Activated CD4-positive, alpha-beta T cell treated with anti-CD3 and anti-CD28 coated beads for 36 hours (primary cell): ENCODE measurements at regions not wholly inside any gene's neighbourhood (a gene's known extent, or its start where the extent isn't known, plus 50 kb on each side); places are given as distances from the start of the nearest gene placed in this dataset.
"Not testable (repeated sequence)": the region's sequence is repeated elsewhere in the genome, so short reads cannot be mapped to it uniquely, and the experiment has no call there.

Experiments
- ATAC-seq: fragments of 200-7000 bp; cut with Tn5 transposase; one replicate; pipeline ENCODE4 v1.10.0; 2021; ENCODE audit warnings: mild to moderate bottlenecking, moderate library complexity
- CTCF ChIA-PET: fragments of 350-600 bp; sonication (Branson Sonifier 250); formaldehyde crosslinking; loops from one replicate; lab custom pipeline; 2021; ENCODE audit warnings: antibody characterized with exemption; lab: Charles Lee
- POLR2A ChIA-PET: fragments of 350-600 bp; sonication (Branson Sonifier 250); formaldehyde crosslinking; loops from one replicate; lab custom pipeline; 2021; ENCODE audit warnings: antibody characterized with exemption, inconsistent platforms; lab: Charles Lee
- DNase-seq: peaks from one replicate; pipeline ENCODE4 v3.0.0-alpha.2; 2020
- H3K27ac Mint-ChIP-seq: one replicate; pipeline ENCODE4 v1.8.0; 2021; ENCODE audit warnings: mixed read lengths
- H3K27me3 Mint-ChIP-seq: one replicate; pipeline ENCODE4 v1.8.0; 2021; ENCODE audit warnings: mixed read lengths
- H3K36me3 Mint-ChIP-seq: one replicate; pipeline ENCODE4 v1.8.0; 2021; ENCODE audit warnings: low read depth, mixed read lengths
- H3K4me1 Mint-ChIP-seq: one replicate; pipeline ENCODE4 v1.8.0; 2021; ENCODE audit warnings: mixed read lengths
- H3K4me3 Mint-ChIP-seq: one replicate; pipeline ENCODE4 v1.8.0; 2021; ENCODE audit warnings: mild to moderate bottlenecking, moderate library complexity, mixed read lengths
- H3K9me3 Mint-ChIP-seq: one replicate; pipeline ENCODE4 v1.8.0; 2021; ENCODE audit warnings: low read depth, mixed read lengths
- intact Hi-C, 2 experiments: fragments of 100-400 bp; cut with DNase I in 1 of 2; cut with micrococcal nuclease in 1 of 2; formaldehyde crosslinking; loops; one replicate each; pipeline versions ENCODE4 v1.14.2 to v1.15.1; 2022 to 2024; cut with DNase I, micrococcal nuclease

DNA sequence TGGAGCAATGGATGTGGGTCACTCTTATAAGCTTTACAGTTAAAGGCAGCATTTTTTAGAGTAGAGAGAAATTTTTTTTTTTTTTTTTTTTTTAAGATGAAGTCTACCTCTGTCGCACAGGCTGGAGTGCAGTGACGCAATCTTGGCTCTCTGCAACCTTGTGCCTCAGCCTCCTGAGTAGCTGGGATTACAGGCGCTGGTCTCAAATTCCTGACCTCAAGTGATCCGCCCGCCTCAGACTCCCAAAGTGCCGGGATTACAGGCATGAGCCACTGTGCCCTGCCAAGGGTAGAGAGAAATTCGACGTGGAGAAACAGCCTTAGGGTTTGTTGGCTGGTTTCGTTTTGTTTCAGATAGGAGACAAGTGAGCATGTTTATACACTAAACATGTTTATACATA, 594.2 kb upstream of the ADAMTS5 start:
- no peak for DNase-seq
- no peaks in the 10 kb centered on the region for H3K36me3 Mint-ChIP-seq
- no peaks in the 10 kb centered on the region for H3K27me3 Mint-ChIP-seq
- no peak for ATAC-seq
- H3K9me3 Mint-ChIP-seq, result peaks cover 2% of the 10 kb centered on the region
- no peak overlapping the region for H3K27ac Mint-ChIP-seq
- no peak overlapping the region for H3K4me3 Mint-ChIP-seq
- CTCF ChIA-PET, result no interaction called here
- H3K4me1 Mint-ChIP-seq, result no peaks in the 10 kb centered on the region
- POLR2A ChIA-PET, result no interaction called here
- intact Hi-C loops, result no loop called here

DNA sequence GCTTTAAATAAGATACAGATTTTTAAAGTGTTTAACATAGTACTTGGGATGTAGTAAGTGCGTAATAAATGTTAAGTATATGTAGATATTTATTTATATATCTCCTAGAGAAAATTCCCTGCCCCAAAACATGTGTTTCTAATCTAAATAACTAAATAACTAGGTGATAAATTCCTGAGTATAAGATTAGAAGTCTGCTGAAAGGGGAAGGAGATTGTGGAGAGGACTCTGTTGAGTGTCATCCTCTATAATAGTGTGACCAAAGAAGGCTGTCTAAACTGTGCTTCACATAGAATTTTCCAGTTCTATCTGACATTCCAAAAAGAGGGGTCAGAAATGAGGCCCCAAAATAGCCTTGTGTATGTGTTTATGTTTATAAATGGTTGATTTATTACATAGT, 590.5 kb upstream of the ADAMTS5 start:
- no peak overlapping the region for H3K4me3 Mint-ChIP-seq
- CTCF ChIA-PET, result no interaction called here
- H3K4me1 Mint-ChIP-seq, result no peaks in the 10 kb centered on the region
- no peak overlapping the region for H3K27ac Mint-ChIP-seq
- ATAC-seq (no peak), DNase-seq (no peak)
- no peaks in the 10 kb centered on the region for H3K27me3 Mint-ChIP-seq
- no peaks in the 10 kb centered on the region for H3K36me3 Mint-ChIP-seq
- intact Hi-C loops, result no loop called here
- peaks cover 6% of the 10 kb centered on the region for H3K9me3 Mint-ChIP-seq
- POLR2A ChIA-PET, result no interaction called here

- H3K9me3 Mint-ChIP-seq, result peaks cover 7% of the 10 kb centered on the region
- H3K4me1 Mint-ChIP-seq, result no peaks in the 10 kb centered on the region
- DNase-seq, result no peak
- H3K36me3 Mint-ChIP-seq, result no peaks in the 10 kb centered on the region
- H3K4me3 Mint-ChIP-seq, result no peak overlapping the region
- ChIA-PET CTCF (no interaction called here), POLR2A (no interaction called here)
- ATAC-seq, result no peak
- H3K27ac Mint-ChIP-seq, result no peak overlapping the region
- no peaks in the 10 kb centered on the region for H3K27me3 Mint-ChIP-seq
- intact Hi-C loops, result no loop called here
Observed at GRCh38 chr21:27555996-27556395, 589.1 kb upstream of the ADAMTS5 start.

GRCh38 chr21:27550287-27550686, 583.4 kb upstream of the ADAMTS5 start:
- Mint-ChIP-seq H3K27ac (no peak overlapping the region), H3K27me3 (no peaks in the 10 kb centered on the region), H3K36me3 (no peaks in the 10 kb centered on the region), H3K9me3 (peaks cover 8% of the 10 kb centered on the region), H3K4me3 (no peak overlapping the region), H3K4me1 (no peaks in the 10 kb centered on the region)
- intact Hi-C loops, result no loop called here
- POLR2A ChIA-PET, result no interaction called here
- ATAC-seq (no peak), DNase-seq (no peak)
- CTCF ChIA-PET, result no interaction called here

DNA sequence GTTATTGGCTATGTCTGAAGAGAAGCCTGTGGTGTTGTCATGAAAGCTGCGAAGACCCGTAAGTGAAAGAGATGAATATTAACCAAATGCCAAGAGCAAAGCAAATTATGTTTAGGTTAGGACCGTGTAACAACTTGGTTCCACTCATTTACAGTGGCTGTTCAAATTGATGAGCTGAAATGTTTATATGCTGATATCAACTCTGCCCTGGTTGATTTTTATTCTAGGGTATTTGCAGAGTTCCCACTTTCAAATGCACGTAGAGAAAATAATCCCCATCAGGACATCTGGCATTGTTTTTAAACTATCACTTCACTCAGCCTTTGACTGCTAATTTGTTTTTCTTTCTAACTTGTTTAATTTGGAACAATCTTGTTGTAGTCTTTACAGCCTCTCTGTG, 581.6 kb upstream of the ADAMTS5 start:
- intact Hi-C loops, result no loop called here
- no peaks in the 10 kb centered on the region for H3K27me3 Mint-ChIP-seq
- H3K4me3 Mint-ChIP-seq, result no peak overlapping the region
- no peaks in the 10 kb centered on the region for H3K36me3 Mint-ChIP-seq
- H3K9me3 Mint-ChIP-seq, result peaks cover 8% of the 10 kb centered on the region
- no peaks in the 10 kb centered on the region for H3K4me1 Mint-ChIP-seq
- no peak overlapping the region for H3K27ac Mint-ChIP-seq
- DNase-seq, result no peak
- no peak for ATAC-seq
- ChIA-PET CTCF (no interaction called here), POLR2A (no interaction called here)

- Mint-ChIP-seq H3K27ac (no peak overlapping the region), H3K36me3 (no peaks in the 10 kb centered on the region), H3K9me3 (peaks cover 7% of the 10 kb centered on the region), H3K27me3 (no peaks in the 10 kb centered on the region), H3K4me3 (no peak overlapping the region), H3K4me1 (no peaks in the 10 kb centered on the region)
- CTCF ChIA-PET, result interaction anchor here (1.1 kb wide), 1 partner anchor 38 kb away, joined by 4 read pairs; no protein-coding TSS in a partner anchor
- ATAC-seq (no peak), DNase-seq (no peak)
- POLR2A ChIA-PET, result no interaction called here
- intact Hi-C loops, result no loop called here
Observed at GRCh38 chr21:27545754-27546349, 579.0 kb upstream of the ADAMTS5 start.

GRCh38 chr21:27542126-27542525, 575.2 kb upstream of the ADAMTS5 start:
- H3K36me3 Mint-ChIP-seq, intact Hi-C loops, H3K27me3 Mint-ChIP-seq, H3K4me1 Mint-ChIP-seq, ATAC-seq, CTCF ChIA-PET, H3K9me3 Mint-ChIP-seq, DNase-seq, H3K4me3 Mint-ChIP-seq, POLR2A ChIA-PET, H3K27ac Mint-ChIP-seq: not testable (repeated sequence)

GRCh38 chr21:27536319-27536718, 569.4 kb upstream of the ADAMTS5 start:
- ChIA-PET CTCF (interaction anchor here (0.5 to 0.8 kb wide), 2 partner anchors 85 to 586 kb away, joined by 3 to 4 read pairs; no protein-coding TSS in a partner anchor), POLR2A (no interaction called here)
- ATAC-seq (no peak), DNase-seq (no peak)
- Mint-ChIP-seq H3K9me3 (peaks cover 4% of the 10 kb centered on the region), H3K36me3 (no peaks in the 10 kb centered on the region), H3K4me1 (no peaks in the 10 kb centered on the region), H3K4me3 (no peak overlapping the region), H3K27me3 (no peaks in the 10 kb centered on the region), H3K27ac (no peak overlapping the region)
- intact Hi-C loops, result no loop called here

- POLR2A ChIA-PET, result no interaction called here
- Mint-ChIP-seq H3K4me1 (no peaks in the 10 kb centered on the region), H3K27ac (no peak overlapping the region), H3K36me3 (no peaks in the 10 kb centered on the region), H3K27me3 (no peaks in the 10 kb centered on the region), H3K4me3 (no peak overlapping the region), H3K9me3 (peaks cover 2% of the 10 kb centered on the region)
- intact Hi-C loops, result no loop called here
- DNase-seq (no peak), ATAC-seq (no peak)
- CTCF ChIA-PET, result no interaction called here
Observed at GRCh38 chr21:27535188-27535587, 568.3 kb upstream of the ADAMTS5 start.

DNA sequence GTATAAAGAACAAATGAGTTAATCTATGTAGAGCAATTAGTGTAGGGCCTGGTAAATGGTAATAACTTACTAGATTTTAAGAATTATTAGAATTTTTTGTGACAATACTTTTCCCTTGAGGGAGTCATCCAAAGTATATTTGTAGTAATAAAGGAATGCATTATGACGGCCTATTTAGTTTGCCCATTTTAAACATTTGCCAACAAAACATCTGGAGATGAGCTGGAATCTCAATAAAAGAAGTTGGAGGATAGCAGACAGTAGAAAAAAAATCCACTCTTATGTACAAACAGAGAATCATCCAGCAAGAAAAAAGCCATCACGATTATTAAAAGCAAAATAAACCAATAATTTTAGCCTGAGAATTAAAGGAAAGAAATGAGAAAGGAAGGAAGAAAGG, 567.3 kb upstream of the ADAMTS5 start:
- Mint-ChIP-seq H3K27me3 (no peaks in the 10 kb centered on the region), H3K27ac (no peak overlapping the region), H3K9me3 (peaks cover 3% of the 10 kb centered on the region), H3K4me3 (no peak overlapping the region), H3K36me3 (no peaks in the 10 kb centered on the region), H3K4me1 (no peaks in the 10 kb centered on the region)
- intact Hi-C loops, result no loop called here
- POLR2A ChIA-PET, result no interaction called here
- CTCF ChIA-PET, result no interaction called here
- no peak for DNase-seq
- ATAC-seq, result no peak

DNA sequence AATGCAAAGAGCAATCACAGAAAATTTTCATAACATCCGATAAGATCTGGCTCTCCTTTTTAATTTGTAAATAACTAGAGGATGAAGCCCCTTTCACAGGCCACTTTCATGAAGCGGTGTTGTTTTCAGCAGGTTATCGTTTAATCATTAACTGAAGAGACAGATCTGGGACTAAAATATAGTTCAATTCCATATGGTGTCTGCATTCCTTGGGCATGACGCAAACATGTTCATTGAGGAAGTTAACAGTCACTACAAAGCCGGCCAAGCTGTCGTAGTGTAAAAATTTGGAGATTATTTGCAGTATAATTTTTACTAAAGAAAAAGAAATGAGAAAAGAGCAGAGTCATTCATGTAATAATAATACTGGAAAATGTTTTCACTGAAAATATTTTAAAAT, 565.2 kb upstream of the ADAMTS5 start:
- H3K36me3 Mint-ChIP-seq, result no peaks in the 10 kb centered on the region
- DNase-seq (no peak), ATAC-seq (no peak)
- no peaks in the 10 kb centered on the region for H3K27me3 Mint-ChIP-seq
- no peak overlapping the region for H3K27ac Mint-ChIP-seq
- no peak overlapping the region for H3K4me3 Mint-ChIP-seq
- POLR2A ChIA-PET, result interaction anchor here (0.6 kb wide), 1 partner anchor 747 kb away, joined by 3 read pairs; no protein-coding TSS in a partner anchor
- intact Hi-C loops, result no loop called here
- CTCF ChIA-PET, result no interaction called here
- no peaks in the 10 kb centered on the region for H3K4me1 Mint-ChIP-seq
- H3K9me3 Mint-ChIP-seq, result peaks cover 6% of the 10 kb centered on the region

- Mint-ChIP-seq H3K9me3 (peaks cover 4% of the 10 kb centered on the region), H3K36me3 (no peaks in the 10 kb centered on the region), H3K27ac (no peak overlapping the region), H3K4me3 (no peak overlapping the region), H3K4me1 (no peaks in the 10 kb centered on the region), H3K27me3 (no peaks in the 10 kb centered on the region)
- ChIA-PET CTCF (interaction anchor here (0.7 kb wide), 1 partner anchor 187 kb away, joined by 3 read pairs; no protein-coding TSS in a partner anchor), POLR2A (no interaction called here)
- DNase-seq, result no peak
- ATAC-seq, result no peak
- intact Hi-C loops, result no loop called here
Observed at GRCh38 chr21:27528697-27529096, 561.8 kb upstream of the ADAMTS5 start.
